Progenitor cell of endocrine pancreas (in vitro differentiated cells): ENCODE measurements at regions not wholly inside any gene's neighbourhood (a gene's known extent, or its start where the extent isn't known, plus 50 kb on each side); places are given as distances from the start of the nearest gene placed in this dataset.

Source experiments
- DNase-seq: peaks from one replicate; pipeline ENCODE4 v3.0.0; 2021; ENCODE audit warnings: low spot score; ENCODE audit not compliant: unreplicated experiment
- H3K27ac Mint-ChIP-seq: 2 replicates; pipeline ENCODE4 v1.8.0; 2021; ENCODE audit warnings: mild to moderate bottlenecking, moderate library complexity, mixed read lengths
- H3K27me3 Mint-ChIP-seq: 2 replicates; pipeline ENCODE4 v1.8.0; 2021; ENCODE audit warnings: mixed read lengths
- H3K36me3 Mint-ChIP-seq: 2 replicates; pipeline ENCODE4 v1.8.0; 2022; ENCODE audit warnings: mixed read lengths; ENCODE audit not compliant: insufficient read depth
- H3K4me1 Mint-ChIP-seq: 2 replicates; pipeline ENCODE4 v1.8.0; 2021; ENCODE audit warnings: low read depth, mixed read lengths
- H3K4me3 Mint-ChIP-seq: 2 replicates; pipeline ENCODE4 v1.8.0; 2021; ENCODE audit warnings: low read depth, mild to moderate bottlenecking, moderate library complexity, mixed read lengths
- H3K9me3 Mint-ChIP-seq: 2 replicates; pipeline ENCODE4 v1.8.0; 2021; ENCODE audit warnings: low read depth, mixed read lengths
- TF ChIP-seq, protein P1 (sequence below): fragments of 200-600 bp; sonication (generic); IDR thresholded peaks from one replicate; pipeline ENCODE4 v1.5.0; 2021; ENCODE audit warnings: antibody characterized with exemption, mild to moderate bottlenecking; ENCODE audit not compliant: unreplicated experiment

DNA sequence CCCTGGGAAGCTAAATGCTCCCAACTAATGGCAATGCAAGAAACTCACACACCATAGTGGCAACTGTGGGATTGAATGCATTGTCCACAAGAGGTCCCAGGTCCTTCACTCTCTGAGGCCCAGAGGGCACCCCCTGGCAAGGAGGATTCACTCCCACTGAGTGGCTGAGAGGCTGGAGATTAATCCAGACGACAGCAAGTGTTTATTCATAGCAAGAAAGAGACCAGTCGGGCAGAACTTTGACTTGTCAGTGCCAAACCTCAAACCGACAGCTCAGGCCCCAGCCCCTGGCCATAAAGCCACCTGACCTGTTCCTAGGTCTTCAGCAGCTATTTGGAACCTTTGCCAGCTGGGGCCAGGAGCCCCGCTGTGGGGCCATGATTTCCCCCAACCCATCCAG, 54.5 kb upstream of the MPEG1 start:
- Mint-ChIP-seq H3K36me3 (no peaks in the 10 kb centered on the region), H3K27ac (peak overlapping the region; percentile 78)
- no peak for DNase-seq

DNA sequence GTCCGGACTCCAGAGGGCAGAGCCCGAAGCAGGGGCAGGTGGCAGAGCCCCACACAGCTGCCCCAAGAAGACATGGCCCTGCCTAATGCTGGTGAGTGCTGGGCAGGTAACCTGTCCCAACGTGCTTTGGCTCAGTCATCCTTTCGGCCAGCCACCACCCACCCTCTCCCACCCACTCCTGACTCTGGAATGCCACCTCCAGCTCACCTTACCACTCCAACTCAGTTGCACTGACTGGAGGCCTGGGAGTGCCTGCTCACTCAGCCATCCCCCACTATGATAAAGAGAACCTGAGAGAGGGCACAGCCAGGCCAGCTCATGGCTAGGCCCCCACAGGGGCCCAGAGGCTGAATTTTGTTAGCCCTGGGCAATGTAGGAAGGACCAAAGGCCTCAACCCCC, 53.8 kb upstream of the MPEG1 start:
- Mint-ChIP-seq H3K4me1 (peaks cover 1% of the 10 kb centered on the region), H3K27ac (no peak overlapping the region), H3K27me3 (no peaks in the 10 kb centered on the region), H3K36me3 (no peaks in the 10 kb centered on the region), H3K9me3 (no peaks in the 10 kb centered on the region), H3K4me3 (no peak overlapping the region)
- no peak for DNase-seq
- TF ChIP-seq, protein P1, sequence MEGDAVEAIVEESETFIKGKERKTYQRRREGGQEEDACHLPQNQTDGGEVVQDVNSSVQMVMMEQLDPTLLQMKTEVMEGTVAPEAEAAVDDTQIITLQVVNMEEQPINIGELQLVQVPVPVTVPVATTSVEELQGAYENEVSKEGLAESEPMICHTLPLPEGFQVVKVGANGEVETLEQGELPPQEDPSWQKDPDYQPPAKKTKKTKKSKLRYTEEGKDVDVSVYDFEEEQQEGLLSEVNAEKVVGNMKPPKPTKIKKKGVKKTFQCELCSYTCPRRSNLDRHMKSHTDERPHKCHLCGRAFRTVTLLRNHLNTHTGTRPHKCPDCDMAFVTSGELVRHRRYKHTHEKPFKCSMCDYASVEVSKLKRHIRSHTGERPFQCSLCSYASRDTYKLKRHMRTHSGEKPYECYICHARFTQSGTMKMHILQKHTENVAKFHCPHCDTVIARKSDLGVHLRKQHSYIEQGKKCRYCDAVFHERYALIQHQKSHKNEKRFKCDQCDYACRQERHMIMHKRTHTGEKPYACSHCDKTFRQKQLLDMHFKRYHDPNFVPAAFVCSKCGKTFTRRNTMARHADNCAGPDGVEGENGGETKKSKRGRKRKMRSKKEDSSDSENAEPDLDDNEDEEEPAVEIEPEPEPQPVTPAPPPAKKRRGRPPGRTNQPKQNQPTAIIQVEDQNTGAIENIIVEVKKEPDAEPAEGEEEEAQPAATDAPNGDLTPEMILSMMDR, result no peak

More for the DNA sequence above, 54.5 kb upstream of the MPEG1 start:
- H3K9me3 Mint-ChIP-seq, result no peaks in the 10 kb centered on the region
- H3K27me3 Mint-ChIP-seq, result no peaks in the 10 kb centered on the region
- TF ChIP-seq, protein P1, result no peak
- no peak overlapping the region for H3K4me3 Mint-ChIP-seq
- peaks cover 1% of the 10 kb centered on the region for H3K4me1 Mint-ChIP-seq

GRCh38 chr11:59265735-59266134, 53.0 kb upstream of the MPEG1 start:
- Mint-ChIP-seq H3K27ac (no peak overlapping the region), H3K36me3 (no peaks in the 10 kb centered on the region), H3K27me3 (no peaks in the 10 kb centered on the region), H3K9me3 (no peaks in the 10 kb centered on the region), H3K4me3 (no peak overlapping the region), H3K4me1 (peaks cover 1% of the 10 kb centered on the region)
- TF ChIP-seq, protein P1, result no peak
- no peak for DNase-seq

- no peaks in the 10 kb centered on the region for H3K9me3 Mint-ChIP-seq
- H3K27me3 Mint-ChIP-seq, result no peaks in the 10 kb centered on the region
- TF ChIP-seq, protein P1, result no peak
- H3K4me3 Mint-ChIP-seq, result no peak overlapping the region
- H3K27ac Mint-ChIP-seq, result no peak overlapping the region
- H3K4me1 Mint-ChIP-seq, result peaks cover 1% of the 10 kb centered on the region
- H3K36me3 Mint-ChIP-seq, result no peaks in the 10 kb centered on the region
- no peak for DNase-seq
Observed at GRCh38 chr11:59264736-59265135, 52.0 kb upstream of the MPEG1 start.

GRCh38 chr11:59263225-59263894, 50.6 kb upstream of the MPEG1 start:
- Mint-ChIP-seq H3K4me3 (no peak overlapping the region), H3K36me3 (no peaks in the 10 kb centered on the region), H3K27me3 (no peaks in the 10 kb centered on the region), H3K9me3 (no peaks in the 10 kb centered on the region), H3K4me1 (peaks cover 1% of the 10 kb centered on the region), H3K27ac (no peak overlapping the region)
- DNase-seq, result no peak
- TF ChIP-seq, protein P1, result peak; percentile 42
